ENCODE measurements at regions not wholly inside any gene's neighbourhood (a gene's known extent, or its start where the extent isn't known, plus 50 kb on each side); places are given as distances from the start of the nearest gene placed in this dataset.

- TF ChIP-seq, protein P1, sequence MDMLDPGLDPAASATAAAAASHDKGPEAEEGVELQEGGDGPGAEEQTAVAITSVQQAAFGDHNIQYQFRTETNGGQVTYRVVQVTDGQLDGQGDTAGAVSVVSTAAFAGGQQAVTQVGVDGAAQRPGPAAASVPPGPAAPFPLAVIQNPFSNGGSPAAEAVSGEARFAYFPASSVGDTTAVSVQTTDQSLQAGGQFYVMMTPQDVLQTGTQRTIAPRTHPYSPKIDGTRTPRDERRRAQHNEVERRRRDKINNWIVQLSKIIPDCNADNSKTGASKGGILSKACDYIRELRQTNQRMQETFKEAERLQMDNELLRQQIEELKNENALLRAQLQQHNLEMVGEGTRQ (IDR thresholded peaks at IDR 0.05; ENCODE audit: low read length), result no peak
- TF ChIP-seq TCF12 (IDR thresholded peaks at IDR 0.05; ENCODE audit: low read depth, low read length), result no peak
- no peak for TF ChIP-seq RXRA (IDR thresholded peaks at IDR 0.05; ENCODE audit: insufficient read depth, low read depth, low read length)
- TF ChIP-seq POLR2A (IDR thresholded peaks at IDR 0.05; ENCODE audit: control extremely low read depth in 1 of 2, low read depth in 2 of 2, low read length in 2 of 2), result no peak
- TF ChIP-seq EZH2 (IDR thresholded peaks at IDR 0.05; ENCODE audit: low read depth, low read length, severe bottlenecking), result no peak
- TF ChIP-seq CTCF (IDR thresholded peaks at IDR 0.05; ENCODE audit: control extremely low read depth in 1 of 3, insufficient read depth in 1 of 3, low read depth in 1 of 3, low read length in 3 of 3), result no peak
- no peak for TF ChIP-seq TAF1 (IDR thresholded peaks at IDR 0.05; ENCODE audit: low read depth, low read length)
- TF ChIP-seq EGR1 (IDR thresholded peaks at IDR 0.05; ENCODE audit: borderline replicate concordance, low read depth, low read length), result no peak
- no peak for TF ChIP-seq KDM1A (IDR thresholded peaks at IDR 0.05; ENCODE audit: borderline replicate concordance, low read length)
Measured at GRCh38 chr11:122242731-122243130, 126.7 kb upstream of the BLID start.

All from H1 (cell line).